ENCODE measurements at regions not wholly inside any gene's neighbourhood (a gene's known extent, or its start where the extent isn't known, plus 50 kb on each side); places are given as distances from the start of the nearest gene placed in this dataset.

GRCh38 chr2:160672211-160672610, 178.6 kb upstream of the RBMS1 start:
- TF ChIP-seq, protein P1, sequence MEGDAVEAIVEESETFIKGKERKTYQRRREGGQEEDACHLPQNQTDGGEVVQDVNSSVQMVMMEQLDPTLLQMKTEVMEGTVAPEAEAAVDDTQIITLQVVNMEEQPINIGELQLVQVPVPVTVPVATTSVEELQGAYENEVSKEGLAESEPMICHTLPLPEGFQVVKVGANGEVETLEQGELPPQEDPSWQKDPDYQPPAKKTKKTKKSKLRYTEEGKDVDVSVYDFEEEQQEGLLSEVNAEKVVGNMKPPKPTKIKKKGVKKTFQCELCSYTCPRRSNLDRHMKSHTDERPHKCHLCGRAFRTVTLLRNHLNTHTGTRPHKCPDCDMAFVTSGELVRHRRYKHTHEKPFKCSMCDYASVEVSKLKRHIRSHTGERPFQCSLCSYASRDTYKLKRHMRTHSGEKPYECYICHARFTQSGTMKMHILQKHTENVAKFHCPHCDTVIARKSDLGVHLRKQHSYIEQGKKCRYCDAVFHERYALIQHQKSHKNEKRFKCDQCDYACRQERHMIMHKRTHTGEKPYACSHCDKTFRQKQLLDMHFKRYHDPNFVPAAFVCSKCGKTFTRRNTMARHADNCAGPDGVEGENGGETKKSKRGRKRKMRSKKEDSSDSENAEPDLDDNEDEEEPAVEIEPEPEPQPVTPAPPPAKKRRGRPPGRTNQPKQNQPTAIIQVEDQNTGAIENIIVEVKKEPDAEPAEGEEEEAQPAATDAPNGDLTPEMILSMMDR (IDR thresholded peaks at IDR 0.05), result no peak
- TF ChIP-seq GABPA (IDR thresholded peaks at IDR 0.05; ENCODE audit: low read depth) (no peak), RAD21 (IDR thresholded peaks at IDR 0.05; ENCODE audit: low read length) (no peak), RXRA (IDR thresholded peaks at IDR 0.05; ENCODE audit: borderline replicate concordance, low read depth) (no peak), IRF3 (IDR thresholded peaks at IDR 0.05; ENCODE audit: low read depth, low read length) (no peak), NFIC (IDR thresholded peaks at IDR 0.05; ENCODE audit: borderline replicate concordance) (no peak), YY1 (IDR thresholded peaks at IDR 0.05; ENCODE audit: low read depth) (no peak), NRF1 (IDR thresholded peaks at IDR 0.05; ENCODE audit: low read depth, low read length) (no peak), EP300 (IDR thresholded peaks at IDR 0.05; ENCODE audit: borderline replicate concordance in 1 of 2, low read depth in 1 of 2, low read length in 1 of 2) (no peak), RFX5 (IDR thresholded peaks at IDR 0.05; ENCODE audit: low read length) (no peak), GATA2 (CRISPR knock-in tag; IDR thresholded peaks at IDR 0.05) (no peak), POLR2AphosphoS5 (IDR thresholded peaks at IDR 0.05; ENCODE audit: low read depth, low read length) (no peak)
- TF ChIP-seq, protein P2, sequence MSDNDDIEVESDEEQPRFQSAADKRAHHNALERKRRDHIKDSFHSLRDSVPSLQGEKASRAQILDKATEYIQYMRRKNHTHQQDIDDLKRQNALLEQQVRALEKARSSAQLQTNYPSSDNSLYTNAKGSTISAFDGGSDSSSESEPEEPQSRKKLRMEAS (IDR thresholded peaks at IDR 0.05; ENCODE audit: low read depth), result no peak
- TF ChIP-seq, protein P3, sequence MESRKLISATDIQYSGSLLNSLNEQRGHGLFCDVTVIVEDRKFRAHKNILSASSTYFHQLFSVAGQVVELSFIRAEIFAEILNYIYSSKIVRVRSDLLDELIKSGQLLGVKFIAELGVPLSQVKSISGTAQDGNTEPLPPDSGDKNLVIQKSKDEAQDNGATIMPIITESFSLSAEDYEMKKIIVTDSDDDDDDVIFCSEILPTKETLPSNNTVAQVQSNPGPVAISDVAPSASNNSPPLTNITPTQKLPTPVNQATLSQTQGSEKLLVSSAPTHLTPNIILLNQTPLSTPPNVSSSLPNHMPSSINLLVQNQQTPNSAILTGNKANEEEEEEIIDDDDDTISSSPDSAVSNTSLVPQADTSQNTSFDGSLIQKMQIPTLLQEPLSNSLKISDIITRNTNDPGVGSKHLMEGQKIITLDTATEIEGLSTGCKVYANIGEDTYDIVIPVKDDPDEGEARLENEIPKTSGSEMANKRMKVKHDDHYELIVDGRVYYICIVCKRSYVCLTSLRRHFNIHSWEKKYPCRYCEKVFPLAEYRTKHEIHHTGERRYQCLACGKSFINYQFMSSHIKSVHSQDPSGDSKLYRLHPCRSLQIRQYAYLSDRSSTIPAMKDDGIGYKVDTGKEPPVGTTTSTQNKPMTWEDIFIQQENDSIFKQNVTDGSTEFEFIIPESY (IDR thresholded peaks at IDR 0.05; ENCODE audit: borderline replicate concordance, low read depth), result no peak

Measured in SK-N-SH (cell line).